Activated CD8-positive, alpha-beta memory T cell treated with anti-CD3 and anti-CD28 coated beads, Interleukin-2, amount 50 U/mL, for 4 hours (primary cell): ENCODE measurements at regions not wholly inside any gene's neighbourhood (a gene's known extent, or its start where the extent isn't known, plus 50 kb on each side); places are given as distances from the start of the nearest gene placed in this dataset.

Experiments
- DNase-seq: peaks from one replicate; pipeline ENCODE4 v3.0.0-alpha.2; 2020

DNA sequence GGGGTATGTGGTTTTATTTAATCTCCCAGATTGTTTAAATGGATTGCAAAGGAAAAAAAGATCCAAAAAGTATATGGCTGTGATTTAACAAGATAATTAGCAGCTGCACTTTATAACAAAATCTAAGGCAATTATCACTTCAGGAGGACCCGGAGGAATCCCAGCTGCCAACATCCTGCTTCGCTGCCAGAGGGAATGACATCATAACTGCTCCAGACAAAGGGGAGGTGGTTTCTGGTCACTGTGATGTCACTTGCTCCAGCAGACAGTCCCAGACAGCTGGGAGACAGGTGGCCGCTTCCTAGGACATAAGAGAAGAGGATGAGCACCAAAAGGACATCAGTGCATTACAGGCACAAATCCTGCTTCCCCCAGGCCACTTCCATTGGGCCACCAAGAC lies 371.0 kb downstream of the BCOR start:
- no peak for DNase-seq

GRCh38 chrX:39728025-39728424 lies 369.7 kb downstream of the BCOR start:
- DNase-seq = no peak

DNA sequence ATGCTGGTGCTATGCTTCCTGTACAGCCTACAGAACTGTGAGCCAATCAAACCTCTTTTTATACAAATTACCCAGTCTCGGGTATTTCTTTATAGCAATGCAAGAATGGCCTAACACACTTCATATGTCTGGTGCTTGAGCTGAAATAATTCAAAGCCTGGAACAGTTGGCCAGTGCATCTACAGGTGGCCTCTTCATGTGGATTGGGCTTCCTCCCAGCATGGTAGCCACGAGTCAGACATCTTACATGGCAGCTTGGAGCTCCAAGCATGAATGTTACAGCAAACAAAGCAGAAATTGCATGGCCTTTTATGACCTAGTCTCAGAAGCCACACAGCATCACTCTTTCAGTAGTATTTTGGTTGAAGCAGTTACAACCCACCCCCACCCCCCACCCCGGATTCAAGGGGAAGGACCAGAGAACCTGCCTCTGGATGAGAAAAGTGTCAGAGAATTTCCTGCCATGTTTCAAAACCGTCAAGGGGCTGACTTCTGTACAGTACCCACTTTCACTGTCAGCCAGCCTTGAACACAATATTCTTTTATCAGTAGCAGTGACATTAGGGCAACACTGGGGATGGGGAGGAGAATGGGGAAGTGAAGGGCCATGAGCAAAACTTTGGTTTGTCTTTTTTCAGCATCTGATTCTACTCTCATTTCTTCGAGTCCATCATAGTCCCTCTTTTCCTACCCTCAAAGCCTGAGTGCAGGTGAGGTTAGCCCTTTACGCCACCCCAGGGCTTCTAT lies 368.7 kb downstream of the BCOR start:
- DNase-seq = no peak

- DNase-seq = no peak
Observed at GRCh38 chrX:39729981-39730661, 367.6 kb downstream of the BCOR start.

DNA sequence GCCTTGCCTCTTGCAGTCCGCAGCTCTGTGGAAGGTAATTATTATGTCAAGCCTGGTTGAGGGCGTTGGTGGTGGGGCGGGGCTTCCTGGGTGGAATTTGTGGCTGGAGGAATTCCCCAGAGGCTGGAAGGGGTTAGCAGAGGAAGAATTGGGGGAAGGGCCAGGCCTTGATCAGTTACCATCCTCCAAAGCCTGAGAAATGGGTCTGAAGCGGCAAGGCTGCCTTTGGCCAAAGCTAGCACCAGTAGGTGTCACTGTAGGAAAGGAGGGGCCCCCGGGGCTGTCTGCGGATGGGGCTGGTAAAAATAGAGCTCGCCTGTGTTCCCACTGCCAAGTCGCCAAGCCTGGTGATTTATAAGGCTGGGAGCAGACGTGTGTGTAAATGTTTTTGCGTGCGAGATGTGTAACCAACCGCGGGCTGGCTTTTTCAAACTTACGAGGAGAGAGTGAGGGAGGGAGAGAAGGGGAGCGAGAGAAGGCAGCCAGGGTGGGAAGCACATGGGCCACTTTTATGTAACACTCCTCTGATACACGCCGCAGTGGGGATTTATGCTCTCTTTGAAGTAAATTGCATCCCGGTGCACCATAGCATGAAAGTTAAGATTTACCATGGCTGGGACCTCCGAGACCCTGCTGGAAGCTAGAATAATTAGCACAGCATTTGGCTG lies 367.0 kb downstream of the BCOR start:
- DNase-seq = peak; percentile 50

- DNase-seq = no peak
Observed at GRCh38 chrX:39731330-39731667, 366.5 kb downstream of the BCOR start.

DNA sequence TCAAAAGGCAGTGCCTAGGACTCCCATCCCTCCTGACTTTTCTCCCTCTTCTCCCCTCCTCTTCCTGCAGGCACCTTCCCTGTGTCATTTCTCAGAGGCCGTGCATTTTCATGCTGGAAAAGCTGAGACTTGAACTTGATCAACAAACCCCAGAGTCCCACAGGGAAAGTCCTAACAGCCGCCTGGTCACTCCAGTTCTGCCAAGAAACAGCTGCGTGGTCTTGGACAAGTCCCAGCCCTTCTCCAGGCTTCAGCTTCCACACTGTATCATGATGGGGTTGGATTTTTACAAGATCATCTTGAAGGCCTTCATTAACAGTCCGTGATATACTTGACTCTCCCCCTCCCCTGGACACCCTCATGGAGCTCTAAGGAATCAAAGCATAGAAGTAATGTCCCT lies 366.0 kb downstream of the BCOR start:
- DNase-seq = no peak

GRCh38 chrX:39733745-39734144 lies 364.0 kb downstream of the BCOR start:
- DNase-seq = no peak

DNA sequence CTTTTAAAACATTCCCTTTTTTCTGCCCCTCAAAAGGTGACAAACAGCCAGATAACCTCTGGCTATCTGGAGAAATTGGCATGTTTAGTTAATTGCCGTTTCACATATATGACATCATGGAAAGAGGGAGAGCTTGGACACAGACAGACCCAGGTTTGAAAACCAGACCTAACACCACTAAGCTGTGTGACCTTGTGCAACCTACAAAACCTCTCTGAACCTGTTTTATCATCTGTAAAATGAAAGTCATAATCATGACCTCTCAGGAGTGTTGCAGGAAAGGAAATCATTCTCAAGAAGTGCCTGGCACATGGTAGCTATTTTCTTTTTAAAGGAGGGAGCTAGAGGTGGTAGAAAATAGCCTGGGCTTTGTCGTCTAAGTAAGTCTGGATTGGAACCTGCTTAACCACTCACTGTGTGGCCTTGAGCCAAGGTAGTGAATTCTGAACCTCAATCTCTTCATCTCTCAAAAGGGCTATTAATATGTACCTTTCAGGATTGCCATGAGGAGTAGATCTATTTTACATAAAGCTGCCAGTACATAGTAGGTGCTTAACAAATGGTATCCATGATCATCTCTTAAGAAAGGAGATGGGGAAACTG lies 363.5 kb downstream of the BCOR start:
- no peak for DNase-seq

GRCh38 chrX:39736216-39737211 lies 361.2 kb downstream of the BCOR start:
- no peak for DNase-seq

DNA sequence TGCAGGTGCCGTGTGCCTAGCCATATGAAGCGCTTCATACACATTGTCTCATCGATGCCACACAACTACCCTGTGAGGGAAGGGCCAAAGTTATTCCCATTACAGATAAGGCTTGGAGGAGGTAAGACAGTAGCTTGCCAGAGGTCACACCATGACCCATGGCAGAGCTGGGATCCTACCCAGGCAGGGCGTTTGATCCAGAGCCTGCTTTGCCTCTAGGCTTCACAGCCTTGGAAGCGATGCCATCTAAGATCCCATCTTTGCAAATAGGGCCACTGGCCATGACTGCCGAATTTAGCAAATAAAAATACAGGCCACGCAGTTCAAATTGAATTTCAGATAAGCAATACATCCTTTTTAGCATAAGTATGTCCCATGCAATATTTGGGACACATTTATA lies 358.2 kb downstream of the BCOR start:
- DNase-seq = no peak

GRCh38 chrX:39740078-39740477 lies 357.7 kb downstream of the BCOR start:
- no peak for DNase-seq

GRCh38 chrX:39741904-39742303 lies 355.9 kb downstream of the BCOR start:
- DNase-seq = no peak

DNA sequence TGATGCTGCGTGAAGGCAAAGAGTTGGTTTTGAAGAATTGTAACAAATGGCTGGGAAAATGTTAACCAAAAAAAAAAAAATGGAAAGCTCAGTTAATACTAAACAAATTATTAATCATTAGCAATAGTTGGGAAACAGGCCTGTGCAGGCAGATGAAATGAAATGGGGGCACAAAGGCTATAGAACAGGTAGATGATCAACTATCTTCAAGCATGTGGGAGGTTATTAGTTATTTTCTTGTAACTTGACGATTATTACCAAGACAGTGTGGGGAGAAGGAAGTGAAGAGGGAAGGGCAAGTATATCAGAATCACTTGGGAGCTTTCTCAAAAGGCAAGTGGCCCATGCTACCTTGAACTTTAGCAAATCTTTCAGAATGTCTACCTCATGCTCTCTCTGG lies 351.9 kb downstream of the BCOR start:
- DNase-seq = no peak

DNA sequence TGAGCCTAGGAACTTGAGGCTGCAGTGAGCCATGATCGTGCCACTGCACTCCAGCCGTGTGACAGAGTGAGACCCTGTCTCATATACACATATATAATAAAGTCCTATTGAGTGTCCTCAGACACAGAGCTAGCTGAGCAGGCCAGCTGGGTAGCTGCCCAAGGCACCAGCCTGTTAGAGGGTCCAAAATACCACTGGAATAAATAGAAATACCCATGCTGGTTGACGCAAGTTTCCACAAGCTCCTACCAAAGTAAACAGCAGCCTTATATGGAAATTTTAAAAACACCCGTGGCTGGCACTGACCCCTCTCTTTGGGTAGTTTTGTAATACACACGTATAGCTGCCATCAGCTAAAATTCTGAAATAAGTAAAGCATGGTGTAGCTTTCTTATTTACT lies 348.6 kb downstream of the BCOR start:
- no peak for DNase-seq

DNA sequence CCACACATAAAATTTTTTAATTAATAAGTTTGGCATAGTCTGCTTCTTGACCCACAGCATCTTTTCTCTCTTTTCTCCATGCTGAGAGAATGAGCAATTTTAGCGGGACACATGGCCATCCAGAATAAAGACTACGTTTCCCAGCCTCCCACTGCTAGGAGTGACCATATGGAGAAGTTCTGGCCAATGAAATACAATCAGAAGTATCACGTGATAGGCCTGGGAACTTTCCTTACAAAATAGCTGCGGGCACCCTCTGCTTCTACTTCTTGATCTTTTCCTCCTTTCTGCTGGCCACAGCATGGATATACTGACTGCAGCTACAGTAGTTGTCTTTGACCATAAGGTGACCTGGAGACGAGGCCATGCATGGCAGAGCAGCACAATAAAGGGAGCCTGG lies 348.0 kb downstream of the BCOR start:
- no peak for DNase-seq

GRCh38 chrX:39750256-39750790 lies 347.4 kb downstream of the BCOR start:
- no peak for DNase-seq

GRCh38 chrX:39750848-39751247 lies 346.9 kb downstream of the BCOR start:
- no peak for DNase-seq

- DNase-seq = no peak
Observed at GRCh38 chrX:39752815-39753214, 344.9 kb downstream of the BCOR start.

DNA sequence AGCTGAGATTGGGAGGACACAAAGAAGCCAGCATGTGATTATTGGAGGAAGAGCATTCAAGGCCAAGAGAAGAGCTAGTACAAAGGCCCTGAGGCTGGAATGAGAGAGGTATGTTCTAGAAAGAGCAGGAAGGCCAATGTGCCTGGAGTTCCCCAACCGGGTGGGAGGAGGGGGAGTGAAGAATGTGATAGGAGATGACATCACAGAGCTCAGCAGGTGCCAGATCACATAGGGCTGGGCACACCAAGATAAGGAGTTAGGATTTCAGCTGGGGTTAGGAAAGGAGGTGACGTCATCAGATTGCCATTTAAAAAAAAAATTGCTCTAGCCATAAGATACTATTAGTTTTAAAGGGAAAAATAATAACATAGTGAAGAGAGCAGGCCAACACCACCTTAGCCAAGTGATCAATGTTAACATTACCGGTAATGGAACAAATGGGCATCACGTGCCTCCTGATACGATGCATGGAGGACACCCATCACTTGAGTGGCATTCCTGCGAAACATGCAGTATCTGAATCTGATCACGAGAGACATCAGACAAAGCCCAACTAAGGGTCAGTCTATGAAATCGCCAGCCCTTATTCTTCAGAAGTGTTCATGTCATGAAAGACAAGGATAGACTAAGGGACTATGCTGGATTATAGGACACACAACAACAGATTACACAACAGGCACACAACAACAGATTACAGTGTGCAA lies 344.3 kb downstream of the BCOR start:
- DNase-seq = no peak

GRCh38 chrX:39755143-39756032 lies 342.4 kb downstream of the BCOR start:
- no peak for DNase-seq
